DND-41 (cell line): ENCODE measurements at regions not wholly inside any gene's neighbourhood (a gene's known extent, or its start where the extent isn't known, plus 50 kb on each side); places are given as distances from the start of the nearest gene placed in this dataset.

ENCODE experiments used
- EZH2 ChIP-seq: IDR thresholded peaks from 3 replicates; pipeline ENCODE4 v1.6.1; 2012; ENCODE audit warnings: borderline replicate concordance, low read depth, mild to moderate bottlenecking, moderate library complexity, low read length, inconsistent platforms; ENCODE audit not compliant: severe bottlenecking
- TF ChIP-seq, protein P1 (sequence below): IDR thresholded peaks from 2 replicates; pipeline ENCODE4 v1.5.1; 2012; ENCODE audit warnings: borderline replicate concordance, low read length, moderate library complexity, mild to moderate bottlenecking; ENCODE audit not compliant: poor library complexity, severe bottlenecking; ENCODE audit errors: extremely low read depth

DNA sequence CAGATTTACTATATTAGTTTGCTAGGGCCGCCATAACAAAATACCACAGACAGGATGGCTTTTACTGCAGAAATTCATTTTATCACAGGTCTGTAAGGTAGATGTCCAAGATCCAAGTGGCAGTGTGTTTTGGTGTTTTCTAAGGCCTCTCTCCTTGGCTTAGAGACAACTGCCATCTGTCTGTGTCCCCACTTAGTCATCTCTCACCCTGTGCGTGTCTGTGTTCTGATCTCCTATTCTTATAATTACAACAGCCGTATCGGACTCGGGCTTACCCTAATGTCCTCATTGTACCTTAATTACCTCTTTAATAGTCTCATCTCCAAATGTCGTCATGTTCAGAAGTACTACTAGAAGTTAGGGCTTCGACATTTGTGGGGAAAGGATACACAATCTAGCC, 362.3 kb upstream of the CDH19 start:
- TF ChIP-seq, protein P1, sequence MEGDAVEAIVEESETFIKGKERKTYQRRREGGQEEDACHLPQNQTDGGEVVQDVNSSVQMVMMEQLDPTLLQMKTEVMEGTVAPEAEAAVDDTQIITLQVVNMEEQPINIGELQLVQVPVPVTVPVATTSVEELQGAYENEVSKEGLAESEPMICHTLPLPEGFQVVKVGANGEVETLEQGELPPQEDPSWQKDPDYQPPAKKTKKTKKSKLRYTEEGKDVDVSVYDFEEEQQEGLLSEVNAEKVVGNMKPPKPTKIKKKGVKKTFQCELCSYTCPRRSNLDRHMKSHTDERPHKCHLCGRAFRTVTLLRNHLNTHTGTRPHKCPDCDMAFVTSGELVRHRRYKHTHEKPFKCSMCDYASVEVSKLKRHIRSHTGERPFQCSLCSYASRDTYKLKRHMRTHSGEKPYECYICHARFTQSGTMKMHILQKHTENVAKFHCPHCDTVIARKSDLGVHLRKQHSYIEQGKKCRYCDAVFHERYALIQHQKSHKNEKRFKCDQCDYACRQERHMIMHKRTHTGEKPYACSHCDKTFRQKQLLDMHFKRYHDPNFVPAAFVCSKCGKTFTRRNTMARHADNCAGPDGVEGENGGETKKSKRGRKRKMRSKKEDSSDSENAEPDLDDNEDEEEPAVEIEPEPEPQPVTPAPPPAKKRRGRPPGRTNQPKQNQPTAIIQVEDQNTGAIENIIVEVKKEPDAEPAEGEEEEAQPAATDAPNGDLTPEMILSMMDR, result no peak
- TF ChIP-seq EZH2, result no peak
